ENCODE measurements at regions not wholly inside any gene's neighbourhood (a gene's known extent, or its start where the extent isn't known, plus 50 kb on each side); places are given as distances from the start of the nearest gene placed in this dataset.

DNA sequence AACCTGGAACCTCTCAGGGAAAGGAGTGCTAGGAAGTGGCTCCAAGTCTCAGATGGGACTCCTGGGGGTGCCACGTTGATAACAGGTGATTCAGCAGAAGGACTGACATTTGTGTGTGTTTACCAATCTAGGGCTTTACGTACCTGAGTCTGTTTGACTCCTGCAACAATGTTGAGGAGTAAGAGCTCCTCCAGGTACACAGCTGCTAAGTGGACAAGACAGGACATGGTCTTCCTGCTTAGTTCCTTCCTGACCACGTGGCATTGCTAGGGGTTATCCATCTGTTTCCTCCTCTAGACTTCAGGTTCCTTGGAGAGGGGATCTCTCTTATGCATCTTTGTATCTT is 164.5 kb upstream of the SLC24A3 start:
- intact Hi-C loops (cut with micrococcal nuclease) = no loop called here
- Histone ChIP-seq H3K27me3 (ENCODE audit: control insufficient read depth in 2 of 2, insufficient read depth in 2 of 2, low read length in 2 of 2) (no peaks in the 10 kb centered on the region), H3K79me2 (ENCODE audit: insufficient read depth, low read length) (no peaks in the 10 kb centered on the region), H3K27ac (ENCODE audit: low read depth in 1 of 2, low read length in 2 of 2) (no peak overlapping the region), H3K4me1 (ENCODE audit: control insufficient read depth in 1 of 2, insufficient read depth in 2 of 2, low read length in 2 of 2) (no peaks in the 10 kb centered on the region), H3K36me3 (replicated peaks in 1 of 2; ENCODE audit: control insufficient read depth in 1 of 2, insufficient read depth in 2 of 2, low read length in 2 of 2) (no peaks in the 10 kb centered on the region), H3K4me2 (replicated peaks; ENCODE audit: extremely low read depth, low read length, poor library complexity, severe bottlenecking) (no peak overlapping the region), H3K9ac (ENCODE audit: insufficient read depth, low read length, poor library complexity, severe bottlenecking) (no peak overlapping the region), H3K4me3 (replicated peaks in 1 of 3; ENCODE audit: low read depth in 2 of 3, low read length in 3 of 3) (no peak overlapping the region), H4K20me1 (ENCODE audit: insufficient read depth, low read length) (no peaks in the 10 kb centered on the region), H2AFZ (ENCODE audit: insufficient read depth, low read depth, low read length, poor library complexity, severe bottlenecking) (no peak overlapping the region), H3K9me3 (replicated peaks in 1 of 2; ENCODE audit: control insufficient read depth in 1 of 2, insufficient read depth in 1 of 2, low read length in 2 of 2) (no peaks in the 10 kb centered on the region)
- H3K36me3 Mint-ChIP-seq = no peaks in the 10 kb centered on the region
- peaks cover 0 to 3% (median 2%) of the 10 kb centered on the region in 3 donors for H3K27me3 Mint-ChIP-seq (ENCODE audit: low read depth in 3 of 3)
- H3K4me1 Mint-ChIP-seq = no peaks in the 10 kb centered on the region
- no peak for DNase-seq
- H3K9me3 Mint-ChIP-seq = no peaks in the 10 kb centered on the region
- TF ChIP-seq, protein P1, sequence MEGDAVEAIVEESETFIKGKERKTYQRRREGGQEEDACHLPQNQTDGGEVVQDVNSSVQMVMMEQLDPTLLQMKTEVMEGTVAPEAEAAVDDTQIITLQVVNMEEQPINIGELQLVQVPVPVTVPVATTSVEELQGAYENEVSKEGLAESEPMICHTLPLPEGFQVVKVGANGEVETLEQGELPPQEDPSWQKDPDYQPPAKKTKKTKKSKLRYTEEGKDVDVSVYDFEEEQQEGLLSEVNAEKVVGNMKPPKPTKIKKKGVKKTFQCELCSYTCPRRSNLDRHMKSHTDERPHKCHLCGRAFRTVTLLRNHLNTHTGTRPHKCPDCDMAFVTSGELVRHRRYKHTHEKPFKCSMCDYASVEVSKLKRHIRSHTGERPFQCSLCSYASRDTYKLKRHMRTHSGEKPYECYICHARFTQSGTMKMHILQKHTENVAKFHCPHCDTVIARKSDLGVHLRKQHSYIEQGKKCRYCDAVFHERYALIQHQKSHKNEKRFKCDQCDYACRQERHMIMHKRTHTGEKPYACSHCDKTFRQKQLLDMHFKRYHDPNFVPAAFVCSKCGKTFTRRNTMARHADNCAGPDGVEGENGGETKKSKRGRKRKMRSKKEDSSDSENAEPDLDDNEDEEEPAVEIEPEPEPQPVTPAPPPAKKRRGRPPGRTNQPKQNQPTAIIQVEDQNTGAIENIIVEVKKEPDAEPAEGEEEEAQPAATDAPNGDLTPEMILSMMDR (IDR thresholded peaks at IDR 0.05) = no peak
- H3K4me3 Mint-ChIP-seq = no peak overlapping the region
- WGBS (ENCODE audit: insufficient coverage) = 62% methylated on average over 2 of the region's 3 CpGs
- no peak overlapping the region for H3K27ac Mint-ChIP-seq

DNA sequence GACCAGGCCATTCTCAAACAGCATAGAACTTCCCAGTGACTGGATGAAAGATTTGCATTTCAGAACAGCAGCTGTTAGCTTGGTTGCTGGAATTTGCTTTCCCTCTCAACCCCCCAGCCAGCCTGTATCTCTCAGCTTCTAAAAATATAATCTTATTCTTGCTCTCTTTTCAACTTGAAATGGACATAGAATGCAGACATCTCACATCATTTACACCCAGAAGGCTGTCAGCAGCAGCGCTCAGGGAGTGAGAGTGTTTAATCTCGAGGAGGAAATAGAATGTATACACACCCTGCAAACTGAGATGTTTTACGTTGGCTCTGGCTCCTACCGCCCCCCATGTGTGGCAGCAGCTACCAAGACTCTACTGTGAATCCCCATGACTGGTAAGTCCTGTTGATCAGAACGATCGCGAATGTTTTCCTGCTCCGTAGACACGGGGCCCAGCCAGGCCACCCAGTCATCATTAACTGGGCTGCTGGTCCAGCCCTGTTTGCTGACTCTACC is 163.4 kb upstream of the SLC24A3 start:
- 96% methylated on average over 3 of the region's 9 CpGs for WGBS (ENCODE audit: insufficient coverage)
- no peak overlapping the region for H2AFZ ChIP-seq (ENCODE audit: insufficient read depth, low read depth, low read length, poor library complexity, severe bottlenecking)
- H3K27ac Mint-ChIP-seq = peak overlapping the region in 1 of 7 donors; percentile 1

More for the DNA sequence above, 163.4 kb upstream of the SLC24A3 start:
- no peaks in the 10 kb centered on the region for H3K9me3 ChIP-seq (replicated peaks in 1 of 2; ENCODE audit: control insufficient read depth in 1 of 2, insufficient read depth in 1 of 2, low read length in 2 of 2)
- H3K9me3 Mint-ChIP-seq = no peaks in the 10 kb centered on the region
- no peaks in the 10 kb centered on the region for H3K27me3 ChIP-seq (ENCODE audit: control insufficient read depth in 2 of 2, insufficient read depth in 2 of 2, low read length in 2 of 2)
- intact Hi-C loops (cut with micrococcal nuclease) = no loop called here
- no peaks in the 10 kb centered on the region for H3K36me3 ChIP-seq (replicated peaks in 1 of 2; ENCODE audit: control insufficient read depth in 1 of 2, insufficient read depth in 2 of 2, low read length in 2 of 2)
- H3K27ac ChIP-seq (ENCODE audit: low read depth in 1 of 2, low read length in 2 of 2) = no peak overlapping the region
- no peak overlapping the region for H3K4me2 ChIP-seq (replicated peaks; ENCODE audit: extremely low read depth, low read length, poor library complexity, severe bottlenecking)
- H3K4me3 Mint-ChIP-seq = no peak overlapping the region
- H4K20me1 ChIP-seq (ENCODE audit: insufficient read depth, low read length) = no peaks in the 10 kb centered on the region
- H3K4me3 ChIP-seq (replicated peaks in 1 of 3; ENCODE audit: low read depth in 2 of 3, low read length in 3 of 3) = no peak overlapping the region
- H3K36me3 Mint-ChIP-seq = no peaks in the 10 kb centered on the region
- peaks cover 0 to 3% (median 0%) of the 10 kb centered on the region in 3 donors for H3K27me3 Mint-ChIP-seq (ENCODE audit: low read depth in 3 of 3)
- DNase-seq = no peak
- H3K79me2 ChIP-seq (ENCODE audit: insufficient read depth, low read length) = no peaks in the 10 kb centered on the region
- H3K4me1 ChIP-seq (ENCODE audit: control insufficient read depth in 1 of 2, insufficient read depth in 2 of 2, low read length in 2 of 2) = no peaks in the 10 kb centered on the region
- H3K9ac ChIP-seq (ENCODE audit: insufficient read depth, low read length, poor library complexity, severe bottlenecking) = no peak overlapping the region
- TF ChIP-seq, protein P1 (IDR thresholded peaks at IDR 0.05) = no peak
- H3K4me1 Mint-ChIP-seq = no peaks in the 10 kb centered on the region

Measured in CD14-positive monocyte (primary cell).